ENCODE measurements at regions not wholly inside any gene's neighbourhood (a gene's known extent, or its start where the extent isn't known, plus 50 kb on each side); places are given as distances from the start of the nearest gene placed in this dataset.

GRCh38 chr21:18826562-18826961 is 423.0 kb upstream of the TMPRSS15 start:
- TF ChIP-seq, protein P1, sequence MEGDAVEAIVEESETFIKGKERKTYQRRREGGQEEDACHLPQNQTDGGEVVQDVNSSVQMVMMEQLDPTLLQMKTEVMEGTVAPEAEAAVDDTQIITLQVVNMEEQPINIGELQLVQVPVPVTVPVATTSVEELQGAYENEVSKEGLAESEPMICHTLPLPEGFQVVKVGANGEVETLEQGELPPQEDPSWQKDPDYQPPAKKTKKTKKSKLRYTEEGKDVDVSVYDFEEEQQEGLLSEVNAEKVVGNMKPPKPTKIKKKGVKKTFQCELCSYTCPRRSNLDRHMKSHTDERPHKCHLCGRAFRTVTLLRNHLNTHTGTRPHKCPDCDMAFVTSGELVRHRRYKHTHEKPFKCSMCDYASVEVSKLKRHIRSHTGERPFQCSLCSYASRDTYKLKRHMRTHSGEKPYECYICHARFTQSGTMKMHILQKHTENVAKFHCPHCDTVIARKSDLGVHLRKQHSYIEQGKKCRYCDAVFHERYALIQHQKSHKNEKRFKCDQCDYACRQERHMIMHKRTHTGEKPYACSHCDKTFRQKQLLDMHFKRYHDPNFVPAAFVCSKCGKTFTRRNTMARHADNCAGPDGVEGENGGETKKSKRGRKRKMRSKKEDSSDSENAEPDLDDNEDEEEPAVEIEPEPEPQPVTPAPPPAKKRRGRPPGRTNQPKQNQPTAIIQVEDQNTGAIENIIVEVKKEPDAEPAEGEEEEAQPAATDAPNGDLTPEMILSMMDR (IDR thresholded peaks at IDR 0.05), result no peak
- TF ChIP-seq POLR2A (IDR thresholded peaks at IDR 0.05), result no peak
